DMS114 treated with DMSO at 0.1 percent for 48 hours (cell line): ENCODE measurements at regions not wholly inside any gene's neighbourhood (a gene's known extent, or its start where the extent isn't known, plus 50 kb on each side); places are given as distances from the start of the nearest gene placed in this dataset.
"Not testable (repeated sequence)": the region's sequence is repeated elsewhere in the genome, so short reads cannot be mapped to it uniquely, and the experiment has no call there.

Experiments used
- DNase-seq: peaks from one replicate; lab custom pipeline; 2025; ENCODE audit not compliant: unreplicated experiment; lab: John Stamatoyannopoulos, UW

DNA sequence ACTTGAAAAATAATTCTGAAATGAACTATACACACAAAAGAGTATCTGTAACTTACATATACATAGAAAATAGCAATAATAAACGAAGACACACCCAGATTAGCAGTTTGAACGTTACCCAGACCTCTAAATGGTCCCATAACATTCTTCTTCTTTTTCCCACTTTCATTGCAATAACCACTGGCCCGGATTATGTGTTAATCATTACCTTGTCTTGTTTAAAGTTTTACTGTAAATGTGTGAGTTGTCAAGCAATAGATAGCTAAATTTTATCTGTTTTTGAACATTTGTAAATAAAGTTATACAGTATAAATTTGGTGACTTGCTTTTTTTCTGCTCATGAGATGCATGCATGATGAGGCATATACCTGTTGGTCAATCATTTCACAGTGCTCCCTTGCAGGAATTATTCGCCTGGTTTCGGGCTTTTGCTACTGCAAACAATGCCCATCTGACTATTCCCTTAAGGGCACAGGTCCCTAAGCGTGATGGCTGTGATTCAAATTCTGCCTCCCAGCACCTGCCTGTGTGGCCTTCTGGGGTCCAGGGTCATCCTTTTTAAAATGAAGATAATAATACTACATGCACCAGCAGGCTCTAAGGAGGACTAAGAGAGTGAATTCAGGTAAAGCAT is 66.1 kb downstream of the GADD45G start:
- DNase-seq, result no peak

DNA sequence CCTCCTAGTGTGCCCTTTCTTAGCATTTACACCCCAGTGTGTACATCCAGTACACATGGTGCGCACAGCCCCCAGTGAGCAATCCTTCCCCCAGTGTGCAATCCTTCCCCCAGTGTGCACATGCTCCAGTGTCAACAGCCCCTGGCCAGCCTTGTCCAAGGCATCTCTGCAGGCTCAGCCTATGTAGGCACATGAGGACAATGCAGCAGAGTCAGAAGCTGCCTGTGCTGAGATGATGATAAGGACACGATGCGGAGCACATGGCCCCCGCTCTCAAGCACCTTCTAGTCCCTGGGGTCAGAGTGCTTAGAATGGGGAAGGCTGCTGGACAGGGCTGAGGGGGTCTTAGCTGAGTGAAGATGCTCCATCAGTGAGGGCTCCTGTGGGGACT is 69.8 kb downstream of the GADD45G start:
- no peak for DNase-seq

DNA sequence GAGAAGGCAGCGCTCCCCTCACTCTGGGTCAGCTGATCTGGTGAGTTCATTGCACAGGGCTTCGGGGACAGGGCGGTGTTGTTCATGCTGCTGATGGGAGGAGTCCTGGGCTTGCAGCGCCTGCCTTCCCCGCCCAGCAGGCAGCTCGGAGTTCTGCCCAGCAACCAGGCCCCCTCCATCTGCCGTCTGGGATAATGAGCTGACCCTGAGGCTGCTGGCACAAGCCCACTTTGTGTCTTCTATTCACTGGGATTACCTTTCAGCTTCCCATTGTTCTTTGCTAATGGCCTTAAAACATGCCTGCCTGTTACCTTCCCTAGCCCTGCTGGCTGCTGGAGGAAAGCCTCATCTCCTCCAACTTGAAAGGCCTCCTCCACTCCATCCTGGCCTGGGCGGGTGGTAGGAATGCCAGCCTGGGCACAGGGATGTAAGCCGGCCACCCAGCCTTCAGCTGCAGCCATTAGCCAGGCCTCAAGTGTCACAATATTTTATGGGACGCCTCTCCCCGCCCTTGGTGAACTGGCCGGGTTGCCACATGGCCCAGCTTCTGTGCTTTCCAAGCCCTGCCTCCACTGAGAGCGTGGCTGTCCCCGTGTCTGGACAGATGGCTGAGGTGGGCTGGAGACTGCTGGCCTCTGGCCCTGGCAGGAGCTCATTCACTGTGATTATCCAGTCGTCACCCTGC is 70.4 kb downstream of the GADD45G start:
- no peak for DNase-seq

DNA sequence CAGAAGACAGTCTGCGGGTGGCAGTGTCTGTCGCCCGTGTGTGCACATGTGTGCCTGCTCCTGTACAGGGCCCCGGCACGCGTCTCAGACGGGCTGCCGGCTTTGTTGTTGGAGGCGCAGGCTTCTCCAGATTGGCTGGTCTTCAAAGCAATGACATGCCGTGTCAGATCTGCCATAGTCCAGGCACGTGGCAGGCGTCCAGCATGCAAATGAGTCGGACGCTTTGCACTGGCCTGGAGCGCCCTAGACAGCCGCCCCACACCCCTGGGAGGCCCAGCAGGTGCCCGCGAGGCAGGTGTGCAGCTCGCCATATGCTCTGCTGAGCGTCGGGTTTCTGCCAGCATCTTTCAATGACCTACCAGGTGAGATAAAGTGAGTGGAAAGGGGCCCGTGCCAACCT is 71.5 kb downstream of the GADD45G start:
- DNase-seq, result no peak

DNA sequence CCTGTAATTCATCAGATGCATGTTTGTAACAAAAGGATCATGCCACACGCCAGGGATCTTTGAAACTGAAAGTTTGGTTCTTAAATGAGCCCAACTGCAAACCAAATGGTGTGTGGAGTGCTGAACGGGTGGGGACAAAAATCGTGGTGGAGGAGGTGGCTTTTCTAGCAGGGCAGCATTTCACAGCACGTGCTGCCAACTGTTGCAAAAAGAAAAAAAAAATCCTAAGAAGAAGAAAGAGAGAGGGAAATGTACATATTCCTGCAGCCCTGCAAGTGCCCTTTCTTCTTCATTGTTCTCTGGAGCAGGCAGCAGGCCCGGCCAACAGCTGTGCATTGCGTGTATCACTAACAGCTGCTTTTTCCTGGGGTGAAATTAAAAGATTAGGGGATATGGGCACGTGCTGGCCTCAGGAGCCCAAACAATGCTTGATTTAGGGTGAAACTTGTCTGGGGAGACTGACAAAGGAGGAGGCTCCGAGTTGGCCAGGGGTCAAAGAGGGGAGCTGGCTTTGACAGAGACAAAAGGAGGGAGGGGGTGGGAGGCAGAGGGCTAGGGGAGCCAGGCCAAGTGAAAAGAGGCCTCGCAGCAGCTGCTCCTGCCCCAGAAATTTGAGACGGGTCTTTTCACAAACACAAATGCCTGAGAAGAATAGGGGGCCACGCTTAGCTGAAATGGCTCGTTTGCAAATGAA is 73.0 kb downstream of the GADD45G start:
- no peak for DNase-seq

DNA sequence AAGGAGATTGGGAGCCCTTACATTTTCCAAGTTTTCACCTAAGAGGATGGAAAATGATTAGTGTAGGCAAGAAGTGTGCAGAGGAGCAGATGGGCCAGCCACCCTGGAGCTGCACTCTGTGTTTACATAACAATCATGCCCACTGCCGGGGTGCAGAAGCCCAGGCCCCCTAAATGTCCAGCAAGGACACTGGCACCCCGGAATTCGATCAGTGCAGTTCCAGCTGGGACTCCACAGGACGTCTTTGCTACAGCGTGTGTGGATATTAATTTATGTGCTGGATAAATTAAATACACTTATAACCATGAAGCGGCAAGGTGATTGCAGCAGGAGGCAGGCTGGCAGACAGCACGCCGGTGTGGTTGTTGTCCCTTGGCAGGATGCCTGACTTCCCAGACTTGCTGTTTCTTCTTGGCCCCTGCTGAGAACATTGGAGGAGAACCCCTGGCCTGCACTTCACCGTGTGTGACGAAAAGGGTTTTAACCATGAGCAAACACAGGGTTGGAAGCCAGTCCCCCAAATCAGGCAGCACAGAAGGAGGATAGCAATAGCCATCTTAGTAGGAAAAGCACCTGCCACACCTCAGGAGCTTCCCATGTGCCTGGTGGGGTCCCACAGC is 73.7 kb downstream of the GADD45G start:
- no peak for DNase-seq

DNA sequence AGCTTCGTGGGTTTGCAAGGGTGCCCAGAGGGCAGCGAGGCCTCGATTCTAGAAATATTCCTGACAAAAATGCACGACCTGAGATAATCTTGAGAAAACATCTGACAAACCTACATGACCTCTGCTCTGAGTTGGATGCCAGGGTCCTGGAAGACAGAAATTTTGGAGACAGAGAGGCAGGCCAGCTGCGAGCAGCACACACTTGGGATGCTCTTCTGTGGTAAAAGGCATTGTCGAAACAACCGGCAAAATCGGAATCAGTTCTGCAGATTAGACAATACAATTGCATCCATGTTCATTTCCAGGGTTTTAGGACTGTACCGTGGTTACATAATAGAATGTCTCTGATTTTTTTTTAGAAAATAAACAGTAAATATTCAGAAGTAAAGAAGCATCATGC is 74.2 kb downstream of the GADD45G start:
- DNase-seq, result no peak

DNA sequence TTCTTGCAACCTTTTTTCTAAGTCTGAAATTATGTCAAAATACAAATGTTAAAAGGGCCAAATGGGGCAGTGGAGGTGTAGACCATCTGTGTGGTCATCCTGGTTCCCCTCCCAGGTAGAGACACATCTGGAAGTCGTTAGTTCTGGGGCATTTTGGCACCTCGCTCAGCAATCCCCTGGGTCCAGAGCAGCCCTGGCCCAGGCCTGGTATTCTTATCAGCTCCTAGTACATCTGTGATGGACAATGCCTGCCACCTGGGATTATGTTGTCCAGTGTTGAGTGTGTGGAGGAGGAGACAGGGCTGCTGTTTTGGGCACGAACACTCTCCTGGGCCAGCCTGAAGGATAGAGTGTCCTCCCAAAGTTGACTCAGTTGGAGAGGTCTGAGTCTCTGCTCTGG is 74.8 kb downstream of the GADD45G start:
- DNase-seq, result no peak

DNA sequence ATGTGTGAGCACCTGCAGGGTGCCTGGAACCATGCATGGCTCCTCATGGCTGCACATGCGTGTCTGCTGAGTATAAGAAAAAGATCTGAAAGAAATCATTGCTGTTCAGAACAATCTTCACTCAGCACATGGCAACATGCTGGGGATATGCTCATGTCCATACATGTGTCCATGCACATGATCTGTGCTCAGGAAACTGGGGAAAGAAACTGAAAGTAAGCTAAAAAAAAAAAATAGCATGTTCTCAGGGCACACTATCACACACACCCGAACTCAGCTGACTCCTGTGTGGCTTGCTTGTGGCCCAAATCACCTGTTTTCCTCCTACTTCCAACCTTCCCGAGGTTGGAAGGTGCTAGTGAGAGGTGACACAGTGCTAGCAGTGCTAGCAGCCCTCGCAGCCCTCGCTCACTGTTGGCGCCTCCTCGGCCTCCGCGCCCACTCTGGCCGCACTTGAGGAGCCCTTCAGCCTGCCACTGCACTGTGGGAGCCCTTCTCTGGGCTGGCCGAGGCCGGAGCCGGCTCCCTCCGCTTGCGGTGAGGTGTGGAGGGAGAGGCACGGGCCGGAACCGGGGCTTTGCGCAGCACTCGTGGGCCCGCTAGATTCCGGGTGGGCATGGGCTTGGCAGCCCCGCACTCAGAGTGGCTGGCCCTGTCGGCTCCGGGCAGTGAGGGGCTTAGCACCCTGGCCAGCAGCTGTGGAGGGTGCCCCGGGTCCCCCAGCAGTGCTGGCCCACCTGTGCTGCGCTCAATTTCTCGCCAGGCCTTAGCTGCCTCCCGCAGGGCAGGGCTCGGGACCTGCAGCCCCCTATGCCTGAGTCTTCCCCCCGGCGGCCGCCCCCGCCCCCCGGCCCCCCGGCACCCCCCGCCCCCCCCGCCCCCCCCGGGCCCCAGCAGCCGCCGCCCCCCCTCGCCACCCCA is 76.0 kb downstream of the GADD45G start:
- no peak for DNase-seq

DNA sequence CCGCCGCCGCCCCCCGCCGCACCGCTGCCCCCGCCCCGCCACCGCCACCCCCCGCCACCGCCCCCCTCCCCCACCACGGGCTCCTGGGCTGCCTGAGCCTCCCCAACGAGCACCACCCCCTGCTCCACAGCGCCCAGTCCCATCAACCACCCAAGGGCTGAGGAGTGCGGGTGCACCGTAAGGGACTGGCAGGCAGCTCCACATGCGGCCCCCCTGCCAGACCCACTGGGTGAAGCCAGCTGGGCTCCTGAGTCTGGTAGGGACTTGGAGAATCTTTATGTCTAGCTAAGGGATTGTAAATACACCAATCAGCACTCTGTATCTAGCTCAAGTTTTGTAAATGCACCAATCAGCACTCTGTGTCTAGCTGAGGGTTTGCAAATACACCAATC is 76.7 kb downstream of the GADD45G start:
- not testable (repeated sequence) for DNase-seq

DNA sequence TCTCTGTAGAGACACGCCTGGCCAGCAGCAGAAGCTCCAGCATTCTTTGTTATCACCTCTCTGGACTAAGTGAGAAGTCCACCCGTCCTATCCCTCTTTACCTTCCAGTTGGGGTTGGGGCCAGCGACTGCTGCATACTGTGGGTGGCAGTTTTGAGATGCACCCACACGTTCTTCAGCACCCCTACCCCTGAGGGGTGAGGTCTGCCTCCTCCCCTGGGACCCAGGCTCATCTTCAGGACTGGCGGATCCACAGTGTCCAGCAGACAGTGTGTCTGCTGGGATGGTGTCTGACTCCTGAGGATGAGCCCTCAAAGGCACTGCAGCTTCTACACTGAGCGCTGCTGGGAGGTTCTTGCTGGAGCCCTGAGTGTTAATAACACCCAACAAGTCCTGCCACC is 78.8 kb downstream of the GADD45G start:
- DNase-seq, result no peak

DNA sequence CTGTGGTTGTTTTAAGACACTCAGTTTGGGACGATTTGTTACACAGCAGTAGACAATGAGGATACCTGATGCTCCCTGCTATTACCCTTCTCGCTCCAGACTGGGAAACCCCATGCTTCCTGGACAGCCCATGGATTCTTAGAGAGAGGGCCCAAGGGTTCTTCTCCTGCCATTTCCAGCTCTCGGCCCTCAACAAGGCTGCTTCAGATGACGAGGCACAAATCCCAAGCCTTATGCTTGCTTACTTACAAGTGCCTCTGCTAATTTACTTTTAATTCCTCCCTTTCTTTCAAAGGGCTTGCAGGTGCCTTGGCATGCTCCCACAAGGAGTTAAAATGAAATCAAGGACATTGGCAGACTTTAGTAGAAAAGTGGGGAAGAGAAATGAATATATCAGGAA is 79.4 kb downstream of the GADD45G start:
- no peak for DNase-seq

DNA sequence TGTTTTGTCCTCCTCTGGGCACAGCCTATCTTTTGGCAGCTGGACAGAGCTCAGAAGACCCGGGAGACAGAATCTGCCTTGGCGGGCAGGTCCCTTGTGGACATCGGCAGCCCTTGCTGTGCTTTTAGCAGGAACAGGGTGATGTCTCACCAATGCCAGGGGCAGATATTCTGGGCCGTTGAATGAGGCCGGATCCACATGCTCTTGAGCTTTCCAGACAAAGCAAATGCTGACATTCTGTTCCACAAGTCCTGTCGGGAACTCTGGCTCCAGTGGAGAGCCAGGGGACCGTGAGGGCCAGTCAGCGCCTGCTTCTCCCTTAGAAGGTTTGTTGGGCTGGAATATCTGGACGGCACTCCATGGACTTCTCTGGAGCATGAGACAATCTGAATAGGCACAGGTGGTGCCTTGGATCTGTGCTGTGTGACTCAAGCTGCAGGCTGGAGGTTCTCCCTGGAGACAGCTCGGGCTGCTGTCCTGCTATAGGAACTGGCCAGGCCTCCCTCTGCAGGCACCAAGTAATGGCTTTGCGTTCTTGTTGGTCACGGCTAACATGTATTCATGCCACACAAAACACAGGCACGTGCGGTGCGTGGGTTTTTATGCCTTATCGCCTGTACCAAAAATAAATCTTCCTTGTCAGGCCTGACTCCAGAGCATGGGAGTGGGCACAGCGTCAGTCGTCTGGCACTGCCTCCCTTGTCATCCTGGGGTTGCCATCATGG is 80.3 kb downstream of the GADD45G start:
- DNase-seq, result no peak

DNA sequence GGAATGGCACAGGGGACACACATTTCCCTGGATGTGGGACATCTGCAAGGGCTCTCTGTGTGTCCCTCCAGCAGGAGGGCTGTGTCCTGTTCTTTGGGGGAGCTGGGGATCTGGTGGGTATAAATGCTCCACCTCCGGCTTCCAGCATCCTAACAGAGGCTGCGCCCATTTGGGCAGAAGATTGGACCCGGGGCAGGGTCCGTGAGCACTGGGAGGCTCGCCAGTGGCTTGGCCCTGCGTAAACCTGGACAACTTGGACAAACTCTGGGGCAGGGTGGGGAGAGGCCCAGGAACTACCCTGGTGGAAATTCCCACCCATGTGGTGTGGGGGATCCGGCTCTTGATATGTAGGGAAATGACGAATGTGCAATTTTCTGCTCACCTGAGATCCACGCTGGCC is 80.9 kb downstream of the GADD45G start:
- DNase-seq, result no peak

DNA sequence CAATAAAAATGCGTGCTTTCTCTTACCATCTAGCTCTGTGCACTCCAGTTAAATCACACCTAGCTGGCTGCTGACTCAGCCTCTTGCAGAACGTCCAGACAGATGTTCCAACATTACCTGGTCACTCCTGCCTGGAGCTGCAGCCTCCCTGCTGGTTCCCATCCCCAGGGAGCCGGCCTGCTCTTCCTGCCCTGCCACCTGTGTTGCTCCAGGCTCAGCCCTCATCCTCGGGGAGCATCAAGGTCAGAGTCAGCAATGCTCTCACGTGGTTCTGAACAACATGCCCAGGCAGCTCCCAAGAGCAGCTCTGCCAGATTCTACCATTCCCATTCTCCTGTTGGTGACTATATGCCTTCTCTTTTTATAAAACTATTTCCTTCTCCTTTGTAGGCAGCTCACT is 81.3 kb downstream of the GADD45G start:
- no peak for DNase-seq

DNA sequence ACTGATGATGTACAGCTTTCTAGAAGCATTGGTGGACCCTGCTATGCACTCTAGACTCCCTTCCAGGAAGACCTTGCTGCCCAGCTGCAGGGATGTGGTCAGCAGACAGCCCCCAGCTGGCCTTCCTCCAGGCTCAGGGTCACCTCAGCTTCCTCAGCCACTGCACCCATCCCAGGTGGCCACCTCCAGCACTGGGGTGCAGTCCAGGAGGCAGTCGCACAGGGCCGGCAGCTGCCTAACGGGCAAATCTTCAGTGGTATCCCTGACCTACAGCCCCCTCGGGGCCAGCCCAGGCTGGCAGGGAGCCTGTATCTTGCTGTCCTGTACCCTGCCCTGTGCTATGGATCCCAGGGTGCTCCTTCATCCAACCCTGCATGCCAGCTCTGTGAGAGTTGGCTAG is 81.8 kb downstream of the GADD45G start:
- no peak for DNase-seq

DNA sequence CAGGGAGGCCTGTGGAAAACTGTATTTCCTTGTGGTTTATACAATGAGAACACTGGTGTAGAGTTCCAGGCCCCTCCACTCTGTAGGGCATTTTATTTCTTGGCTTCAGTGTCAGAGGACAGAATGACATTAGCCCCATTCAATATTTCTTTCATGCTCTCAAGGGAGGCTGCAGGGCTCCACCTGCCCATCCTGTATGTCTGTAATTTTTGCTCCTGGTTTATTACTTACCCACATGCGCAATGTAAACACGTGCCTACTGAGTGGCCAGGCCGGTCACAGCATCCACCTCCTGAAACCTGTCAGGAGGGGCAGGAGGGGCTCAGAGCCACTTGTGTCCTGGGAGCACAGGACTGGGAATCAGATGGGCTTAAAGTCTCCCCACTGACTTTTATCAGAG is 82.4 kb downstream of the GADD45G start:
- DNase-seq, result no peak

DNA sequence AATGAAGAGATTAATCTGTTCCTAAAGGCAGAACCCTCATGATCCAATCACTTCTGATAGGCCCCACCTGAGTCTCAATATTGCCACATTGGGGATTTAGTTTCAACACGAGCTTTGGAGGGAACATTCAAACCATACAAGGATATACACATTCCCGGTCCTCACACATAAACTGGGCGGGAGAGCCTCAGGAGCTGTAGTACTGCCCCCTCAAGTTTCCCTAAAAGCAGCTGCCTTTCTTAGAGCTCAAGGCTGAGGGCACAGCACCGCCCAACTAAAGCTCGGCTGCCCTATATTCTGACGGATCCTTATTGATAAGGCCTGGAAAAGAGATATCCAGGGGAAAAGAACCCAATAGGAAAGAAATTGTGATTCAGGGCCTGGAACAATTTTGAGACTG is 83.0 kb downstream of the GADD45G start:
- no peak for DNase-seq

DNA sequence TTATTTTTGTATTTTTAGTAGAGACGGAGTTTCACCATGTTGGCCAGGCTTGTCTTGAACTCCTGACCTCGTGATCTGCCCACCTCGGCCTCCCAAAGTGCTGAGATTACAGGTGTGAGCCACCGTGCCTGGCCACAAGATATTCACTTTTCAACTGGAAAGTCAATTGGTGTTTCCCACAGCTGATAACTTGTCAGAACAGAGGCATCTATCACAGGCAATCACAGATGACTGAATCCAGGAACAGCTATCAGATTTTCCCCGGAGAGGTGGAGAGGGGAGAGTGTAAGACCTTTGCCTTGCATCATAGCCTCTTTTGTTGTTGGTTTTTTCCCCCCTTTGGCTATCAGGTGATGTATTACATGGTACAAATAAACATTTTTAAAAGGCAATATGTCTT is 84.5 kb downstream of the GADD45G start:
- DNase-seq, result not testable (repeated sequence)

DNA sequence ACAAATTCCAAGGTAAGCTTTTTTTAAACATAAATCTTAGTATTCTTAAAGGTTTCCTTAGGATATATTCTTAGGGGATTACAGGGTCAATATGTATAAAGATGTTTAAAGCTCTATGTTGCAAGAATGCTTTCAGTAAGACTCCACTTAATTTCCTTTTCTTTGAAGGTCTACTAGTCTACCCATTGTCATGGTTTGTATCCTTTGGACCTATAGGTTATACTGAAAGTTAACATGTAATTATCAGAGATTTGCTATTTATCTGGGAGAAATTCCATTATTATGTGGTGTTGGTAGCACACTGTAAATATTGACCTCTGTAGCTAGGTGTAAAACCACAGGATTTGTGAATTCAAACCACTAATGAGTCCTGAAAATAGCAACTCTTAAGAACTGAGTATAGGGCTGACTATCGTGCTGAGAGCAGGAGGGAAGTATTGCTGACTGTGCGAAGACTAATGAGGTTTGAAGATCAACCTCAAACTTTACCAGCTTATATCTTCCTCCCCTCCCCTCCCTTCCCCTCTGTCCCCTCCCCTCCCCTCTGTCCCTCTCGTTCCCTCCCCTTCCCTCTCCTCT is 85.6 kb downstream of the GADD45G start:
- no peak for DNase-seq
